H9 (cell line): ENCODE measurements at regions not wholly inside any gene's neighbourhood (a gene's known extent, or its start where the extent isn't known, plus 50 kb on each side); places are given as distances from the start of the nearest gene placed in this dataset.

ENCODE experiments used
- DNase-seq: peaks from one replicate; pipeline ENCODE4 v3.0.0-alpha.2; 2017
- H2AFZ ChIP-seq: one replicate; pipeline ENCODE4 v1.6.1; 2013; ENCODE audit warnings: mild to moderate bottlenecking, low read length, control low read depth, moderate library complexity
- H2AK5ac ChIP-seq: 2 replicates; pipeline ENCODE4 v1.6.1; 2013; ENCODE audit warnings: low read length, control low read depth, mixed read lengths; ENCODE audit not compliant: insufficient read length
- H2BK120ac ChIP-seq: one replicate; pipeline ENCODE4 v1.6.1; 2013; ENCODE audit warnings: low read depth, mild to moderate bottlenecking, low read length, control low read depth, inconsistent platforms; ENCODE audit not compliant: poor library complexity, severe bottlenecking
- H2BK12ac ChIP-seq: 2 replicates; pipeline ENCODE4 v1.6.1; 2013; ENCODE audit warnings: low read length, control low read depth, mixed read lengths, low read depth; ENCODE audit not compliant: insufficient read length
- H2BK15ac ChIP-seq: 2 replicates; pipeline ENCODE4 v1.6.1; 2013; ENCODE audit warnings: low read depth, low read length, control low read depth
- H2BK20ac ChIP-seq: one replicate; pipeline ENCODE4 v1.6.1; 2013; ENCODE audit warnings: low read depth, mild to moderate bottlenecking, low read length, control low read depth, inconsistent platforms; ENCODE audit not compliant: poor library complexity, severe bottlenecking
- H2BK5ac ChIP-seq: 2 replicates; pipeline ENCODE4 v1.6.1; 2013; ENCODE audit warnings: low read length, control low read depth, mixed read lengths; ENCODE audit not compliant: insufficient read length
- H3K14ac ChIP-seq: 2 replicates; pipeline ENCODE4 v1.6.1; 2013; ENCODE audit warnings: low read length, control low read depth; ENCODE audit not compliant: insufficient read depth
- H3K18ac ChIP-seq: 2 replicates; pipeline ENCODE4 v1.6.1; 2013; ENCODE audit warnings: low read depth, mild to moderate bottlenecking, mixed read lengths, low read length, control low read depth; ENCODE audit not compliant: insufficient read length
- H3K23ac ChIP-seq: 2 replicates; pipeline ENCODE4 v1.6.1; 2013; ENCODE audit warnings: low read length, control low read depth, mixed read lengths, low read depth; ENCODE audit not compliant: insufficient read length
- H3K23me2 ChIP-seq: 2 replicates; pipeline ENCODE4 v1.6.1; 2013; ENCODE audit warnings: low read depth, mild to moderate bottlenecking, mixed read lengths, low read length, control low read depth; ENCODE audit not compliant: insufficient read length, poor library complexity, severe bottlenecking
- H3K27ac ChIP-seq: 2 replicates; pipeline ENCODE4 v1.5.1; 2013; ENCODE audit warnings: low read length, control low read depth, mixed read lengths, low read depth; ENCODE audit not compliant: insufficient read length
- H3K27me3 ChIP-seq: 2 replicates; pipeline ENCODE4 v1.6.1; 2013; ENCODE audit warnings: low read length, control low read depth, inconsistent platforms; ENCODE audit not compliant: insufficient read depth
- H3K4ac ChIP-seq: 2 replicates; pipeline ENCODE4 v1.6.1; 2013; ENCODE audit warnings: low read depth, mild to moderate bottlenecking, control low read depth, inconsistent platforms, low read length, moderate library complexity
- H3K4me1 ChIP-seq: 2 replicates; pipeline ENCODE4 v1.6.1; 2013; ENCODE audit warnings: low read length, control low read depth, inconsistent platforms; ENCODE audit not compliant: insufficient read depth
- H3K4me2 ChIP-seq: 2 replicates; pipeline ENCODE4 v1.6.1; 2013; ENCODE audit warnings: low read length, control low read depth, mixed read lengths; ENCODE audit not compliant: insufficient read length, insufficient read depth
- H3K56ac ChIP-seq: 2 replicates; pipeline ENCODE4 v1.6.1; 2013; ENCODE audit warnings: low read depth, mild to moderate bottlenecking, mixed read lengths, low read length, control low read depth; ENCODE audit not compliant: insufficient read length
- H3K79me1 ChIP-seq: 2 replicates; pipeline ENCODE4 v1.6.1; 2013; ENCODE audit warnings: low read depth, mild to moderate bottlenecking, moderate library complexity, low read length, control low read depth, inconsistent platforms; ENCODE audit not compliant: insufficient read depth, poor library complexity, severe bottlenecking
- H3K79me2 ChIP-seq: 2 replicates; pipeline ENCODE4 v1.6.1; 2013; ENCODE audit warnings: low read length, control low read depth, inconsistent platforms; ENCODE audit not compliant: insufficient read depth
- H3K9ac ChIP-seq: 2 replicates; pipeline ENCODE4 v1.6.1; 2013; ENCODE audit warnings: low read length, control low read depth, mixed read lengths; ENCODE audit not compliant: insufficient read length; ENCODE audit errors: extremely low read depth
- H3K9me3 ChIP-seq: one replicate; pipeline ENCODE4 v1.6.1; 2013; ENCODE audit warnings: low read depth, low read length, inconsistent platforms; ENCODE audit not compliant: control insufficient read depth
- H3T11ph ChIP-seq: one replicate; pipeline ENCODE4 v1.6.1; 2013; ENCODE audit warnings: mild to moderate bottlenecking, low read length, control low read depth, inconsistent platforms
- H4K20me1 ChIP-seq: one replicate; pipeline ENCODE4 v1.6.1; 2013; ENCODE audit not compliant: control insufficient read depth, insufficient read length, insufficient read depth
- H4K5ac ChIP-seq: 2 replicates; pipeline ENCODE4 v1.6.1; 2013; ENCODE audit warnings: low read depth, mild to moderate bottlenecking, mixed read lengths, low read length, control low read depth; ENCODE audit not compliant: insufficient read length
- H4K8ac ChIP-seq: replicated peaks from 2 replicates; pipeline ENCODE4 v1.6.1; 2013; ENCODE audit warnings: low read length, control low read depth, mixed read lengths, low read depth; ENCODE audit not compliant: insufficient read length
- H4K91ac ChIP-seq: 2 replicates; pipeline ENCODE4 v1.6.1; 2013; ENCODE audit warnings: low read depth, mild to moderate bottlenecking, moderate library complexity, mixed read lengths, low read length, control low read depth; ENCODE audit not compliant: insufficient read length
- H3K27ac Mint-ChIP-seq, 3 experiments: 2 replicates in 2 of 3; 3 replicates in 1 of 3; pipeline ENCODE4 v1.8.0; 2020 to 2021; ENCODE audit warnings: mixed read lengths in 3 of 3, mild to moderate bottlenecking in 1 of 3, moderate library complexity in 1 of 3
- H3K27me3 Mint-ChIP-seq: 2 replicates; pipeline ENCODE4 v1.8.0; 2021; ENCODE audit warnings: low read depth, mild to moderate bottlenecking, moderate library complexity, mixed read lengths
- H3K36me3 Mint-ChIP-seq, 3 experiments: 2 replicates in 2 of 3; 3 replicates in 1 of 3; pipeline ENCODE4 v1.8.0; 2020 to 2021; ENCODE audit warnings: low read depth in 3 of 3, mixed read lengths in 3 of 3; ENCODE audit not compliant: insufficient read depth in 1 of 3
- H3K4me1 Mint-ChIP-seq, 2 experiments: 2 replicates each; pipeline ENCODE4 v1.8.0; 2020; ENCODE audit warnings: mixed read lengths in 2 of 2
- H3K4me3 Mint-ChIP-seq, 2 experiments: 2 replicates in 1 of 2; 3 replicates in 1 of 2; pipeline ENCODE4 v1.8.0; 2020 to 2021; ENCODE audit warnings: mild to moderate bottlenecking in 2 of 2, mixed read lengths in 2 of 2, moderate library complexity in 1 of 2
- H3K9me3 Mint-ChIP-seq, 2 experiments: 2 replicates in 1 of 2; 3 replicates in 1 of 2; pipeline ENCODE4 v1.8.0; 2020; ENCODE audit warnings: mild to moderate bottlenecking in 2 of 2, mixed read lengths in 2 of 2, moderate library complexity in 1 of 2
- CTCF ChIP-seq: fragments of 200-600 bp; sonication (generic); conservative IDR thresholded peaks from 3 replicates; pipeline ENCODE4 v1.8.0; 2021; ENCODE audit warnings: antibody characterized with exemption, mild to moderate bottlenecking
- WGBS: extraction: QIAGEN DNeasy Blood & Tissue Kit; methylation state at CpG from one replicate; pipeline ENCODE4 v1.1.7; 2013; ENCODE audit warnings: missing lambda C conversion rate, low lambda C conversion rate, mixed read lengths; ENCODE audit not compliant: insufficient read length; ENCODE audit errors: extremely low coverage; 5-methylcytosine and 5-hydroxymethylcytosine counted together

GRCh38 chr11:109036011-109036410 lies 371.1 kb downstream of the DDX10 start:
- no peak overlapping the region for H3K9ac ChIP-seq
- no peaks in the 10 kb centered on the region for H3K23me2 ChIP-seq
- H4K20me1 ChIP-seq, result no peaks in the 10 kb centered on the region
- no peak overlapping the region for H2AFZ ChIP-seq
- H3K18ac ChIP-seq, result no peak overlapping the region
- H2BK5ac ChIP-seq, result no peak overlapping the region
- no peaks in the 10 kb centered on the region for H3K9me3 Mint-ChIP-seq
- no peaks in the 10 kb centered on the region for H3K9me3 ChIP-seq
- H3K27me3 ChIP-seq, result no peaks in the 10 kb centered on the region
- no peaks in the 10 kb centered on the region; the same call in 1 of the 2 replicates for H3K4me1 ChIP-seq
- H3K4me1 Mint-ChIP-seq, result peaks cover 18 to 20% of the 10 kb centered on the region in 2 experiments
- no peak overlapping the region for H4K91ac ChIP-seq
- no peak overlapping the region for H3K27ac ChIP-seq
- H3K4me2 ChIP-seq, result no peak overlapping the region
- H3T11ph ChIP-seq, result no peak overlapping the region
- H3K79me1 ChIP-seq, result no peaks in the 10 kb centered on the region
- H3K27me3 Mint-ChIP-seq, result no peaks in the 10 kb centered on the region
- H3K79me2 ChIP-seq, result no peaks in the 10 kb centered on the region
- H3K4ac ChIP-seq, result no peak overlapping the region
- H3K56ac ChIP-seq, result no peak overlapping the region
- H2AK5ac ChIP-seq, result no peak overlapping the region
- no peaks in the 10 kb centered on the region for H3K36me3 Mint-ChIP-seq
- no peak overlapping the region for H3K23ac ChIP-seq
- no peak overlapping the region for H4K8ac ChIP-seq
- no peak for DNase-seq
- no peak for TF ChIP-seq CTCF
- H4K5ac ChIP-seq, result no peak overlapping the region
- no peak overlapping the region for H2BK15ac ChIP-seq
- no peak overlapping the region for H2BK120ac ChIP-seq
- no peak overlapping the region for H3K4me3 Mint-ChIP-seq
- no peak overlapping the region for H3K14ac ChIP-seq
- no peak overlapping the region for H2BK12ac ChIP-seq
- H2BK20ac ChIP-seq, result no peak overlapping the region
- no peak overlapping the region for H3K27ac Mint-ChIP-seq
- WGBS, result no CpG with 5 or more reads among the region's 2 CpGs
